Heart left ventricle (tissue), 16 donors: ENCODE measurements at regions not wholly inside any gene's neighbourhood (a gene's known extent, or its start where the extent isn't known, plus 50 kb on each side); places are given as distances from the start of the nearest gene placed in this dataset.
A peak's percentile ranks its signal among the peaks of the same experiment; 100 is the strongest.

ENCODE experiments used
- ATAC-seq, 4 donors: fragments of 200-7000 bp; cut with Tn5 transposase; one replicate each; pipeline ENCODE4 v1.9.1; 2020 to 2022; ENCODE audit warnings: moderate library complexity in 4 of 4, mild to moderate bottlenecking in 3 of 4, moderate number of reproducible peaks in 1 of 4
- DNase-seq, 5 donors: peaks; one replicate each; pipeline ENCODE4 v3.0.0-alpha.2; 2020
- H3K27ac ChIP-seq, 12 donors: fragments of 200-600 bp; sonication (generic) in 4 of 12; one replicate each; pipeline versions ENCODE4 v1.5.0 to v1.8.0; 2016 to 2022; ENCODE audit warnings: mild to moderate bottlenecking in 2 of 12
- H3K27me3 ChIP-seq, 9 donors: fragments of 200-600 bp; sonication (generic) in 2 of 9; one replicate each; pipeline versions ENCODE4 v1.5.1 to v1.8.0; 2016 to 2022; ENCODE audit warnings: mild to moderate bottlenecking in 3 of 9
- H3K36me3 ChIP-seq, 9 donors: fragments of 200-600 bp; sonication (generic) in 2 of 9; one replicate each; pipeline versions ENCODE4 v1.5.0 to v1.8.0; 2018 to 2022; ENCODE audit warnings: mild to moderate bottlenecking in 2 of 9
- H3K4me1 ChIP-seq, 12 donors: fragments of 200-600 bp; sonication (generic) in 4 of 12; one replicate each; pipeline versions ENCODE4 v1.5.0 to v1.8.0; 2016 to 2022; ENCODE audit warnings: mild to moderate bottlenecking in 3 of 12
- H3K4me3 ChIP-seq, 12 donors: fragments of 200-600 bp; sonication (generic) in 4 of 12; one replicate each; pipeline versions ENCODE4 v1.5.0 to v1.8.0; 2017 to 2022; ENCODE audit warnings: mild to moderate bottlenecking in 9 of 12, moderate library complexity in 4 of 12
- H3K9me3 ChIP-seq, 12 donors: fragments of 200-600 bp; sonication (generic) in 4 of 12; one replicate each; pipeline versions ENCODE4 v1.5.0 to v1.8.0; 2016 to 2022; ENCODE audit warnings: mild to moderate bottlenecking in 1 of 12
- CTCF ChIP-seq, 12 donors: fragments of 200-600 bp; sonication (generic) in 4 of 12; IDR thresholded peaks; one replicate each; pipeline versions ENCODE4 v1.5.0 to v1.8.0; 2018 to 2022; ENCODE audit warnings: antibody characterized with exemption in 12 of 12, mild to moderate bottlenecking in 5 of 12
- POLR2A ChIP-seq, 2 donors: fragments of 450-650 bp; IDR thresholded peaks; one replicate each; pipeline ENCODE4 v1.6.1; 2017; ENCODE audit warnings: antibody characterized with exemption in 2 of 2, mild to moderate bottlenecking in 2 of 2, moderate library complexity in 2 of 2
- WGBS, 4 donors: extraction: QIAGEN DNeasy Blood & Tissue Kit in 2 of 4; methylation state at CpG; one replicate each; pipeline versions ENCODE4 v1.1.5 to v1.1.7; 2013 to 2018; 5-methylcytosine and 5-hydroxymethylcytosine counted together
- intact Hi-C, 10 donors: fragments of 100-400 bp; cut with DNase I; formaldehyde crosslinking; loops; one replicate each; pipeline versions ENCODE4 v1.11.1 to v1.14.2; 2022
- donor health status: ischemic (EF 13 %, LVEDD 7.1; RV severe dilation, severe dysfunction).
- donor health status: healthy with polysubstance abuse.
- donor health status: DM: no; HTN: yes; CAD: no.
- donor health status: DM: no; HTN: no; CAD: no.
- donor health status: ischemic (EF 25% LVEDD 6.9; RV normal size, moderate dysfunction).
- donor health status: ischemic (EF 25% LVEDD 5.7; RV mildly dilated, moderate dysfunction).
- donor health status: healthy.
- donor health status: DM: yes; HTN: yes; CAD: no.
- donor health status: ischemic (EF 35%, LVEDD 5.7; RV mildly dilated, moderate dysfunction).
- donor health status: nonischemic (EF 11% LVEDD 7.7; RV severe dilation, severe dysfunction).
- donor health status: DM: yes; HTN: yes; CAD: no.
- donor health status: PGD.
- donor health status: ischemic (EF 29% LVEDD 5.4; RV normal size, mild dysfunction).
- donor health status: nonischemic (EF 23%, LVEDD 6.1; RV moderate dilation, normal function).

GRCh38 chr1:168483539-168483938 lies 60.3 kb downstream of the XCL2 start:
- ATAC-seq (peak in 1 of 4 donors; percentile 11), DNase-seq (no peak)
- Histone ChIP-seq H3K36me3 (no peaks in the 10 kb centered on the region), H3K27ac (peak overlapping the region in 4 of 12 donors; percentile 22 to 74 (median 37)), H3K4me3 (no peak overlapping the region), H3K9me3 (peaks cover 0 to 10% (median 0%) of the 10 kb centered on the region in 12 donors), H3K4me1 (peaks cover 0 to 40% (median 4%) of the 10 kb centered on the region in 12 donors), H3K27me3 (no peaks in the 10 kb centered on the region)
- WGBS, 4 donors: 60 to 74% (median 61%) methylated on average over 1 of the region's 1 CpG
- TF ChIP-seq CTCF (IDR thresholded peaks at IDR 0.05): no peak
- TF ChIP-seq POLR2A (IDR thresholded peaks at IDR 0.05): no peak
- intact Hi-C loops: no loop called here

GRCh38 chr1:168482106-168482505 lies 61.7 kb downstream of the XCL2 start:
- H3K4me1 ChIP-seq: peaks cover 0 to 45% (median 4%) of the 10 kb centered on the region in 12 donors
- no peaks in the 10 kb centered on the region for H3K36me3 ChIP-seq
- no peak for DNase-seq
- H3K4me3 ChIP-seq: no peak overlapping the region
- intact Hi-C loops: no loop called here
- H3K27me3 ChIP-seq: no peaks in the 10 kb centered on the region
- peak overlapping the region in 4 of 12 donors; percentile 27 to 74 (median 39) for H3K27ac ChIP-seq
- TF ChIP-seq POLR2A (IDR thresholded peaks at IDR 0.05) (no peak), CTCF (IDR thresholded peaks at IDR 0.05) (no peak)
- ATAC-seq: no peak
- peaks cover 0 to 10% (median 0%) of the 10 kb centered on the region in 12 donors for H3K9me3 ChIP-seq

- no peaks in the 10 kb centered on the region for H3K27me3 ChIP-seq
- H3K27ac ChIP-seq: peak overlapping the region in 6 of 12 donors; percentile 2 to 74 (median 34)
- DNase-seq (no peak), ATAC-seq (no peak)
- H3K4me3 ChIP-seq: no peak overlapping the region
- H3K4me1 ChIP-seq: peaks cover 0 to 50% (median 4%) of the 10 kb centered on the region in 12 donors
- no peak for TF ChIP-seq CTCF (IDR thresholded peaks at IDR 0.05)
- TF ChIP-seq POLR2A (IDR thresholded peaks at IDR 0.05): no peak
- peaks cover 0 to 7% (median 0%) of the 10 kb centered on the region in 12 donors for H3K9me3 ChIP-seq
- WGBS, 4 donors: 71 to 85% (median 80%) methylated on average over 4 of the region's 4 CpGs
- intact Hi-C loops: no loop called here
- H3K36me3 ChIP-seq: no peaks in the 10 kb centered on the region
These were observed 62.2 kb downstream of the XCL2 start for GRCh38 chr1:168481586-168481985.

- TF ChIP-seq POLR2A (IDR thresholded peaks at IDR 0.05) (no peak), CTCF (IDR thresholded peaks at IDR 0.05) (no peak)
- Histone ChIP-seq H3K4me3 (no peak overlapping the region), H3K4me1 (peaks cover 0 to 53% (median 4%) of the 10 kb centered on the region in 12 donors), H3K36me3 (no peaks in the 10 kb centered on the region), H3K27ac (peak overlapping the region in 5 of 12 donors; percentile 22 to 74 (median 46)), H3K9me3 (peaks cover 0 to 1% (median 0%) of the 10 kb centered on the region in 12 donors), H3K27me3 (no peaks in the 10 kb centered on the region)
- intact Hi-C loops: no loop called here
- no peak for DNase-seq
- ATAC-seq: peak in 2 of 4 donors; percentile 31 to 33
- 61 to 83% (median 80%) methylated on average over 2 of the region's 2 CpGs for WGBS, 4 donors
These were observed 62.8 kb downstream of the XCL2 start for GRCh38 chr1:168480997-168481396.
